ENCODE measurements at regions not wholly inside any gene's neighbourhood (a gene's known extent, or its start where the extent isn't known, plus 50 kb on each side); places are given as distances from the start of the nearest gene placed in this dataset.
A peak's percentile ranks its signal among the peaks of the same experiment; 100 is the strongest.

GRCh38 chr2:150907466-150907865 is 354.2 kb downstream of the RBM43 start:
- no peak for DNase-seq (ENCODE audit: low read depth, low spot score)

DNA sequence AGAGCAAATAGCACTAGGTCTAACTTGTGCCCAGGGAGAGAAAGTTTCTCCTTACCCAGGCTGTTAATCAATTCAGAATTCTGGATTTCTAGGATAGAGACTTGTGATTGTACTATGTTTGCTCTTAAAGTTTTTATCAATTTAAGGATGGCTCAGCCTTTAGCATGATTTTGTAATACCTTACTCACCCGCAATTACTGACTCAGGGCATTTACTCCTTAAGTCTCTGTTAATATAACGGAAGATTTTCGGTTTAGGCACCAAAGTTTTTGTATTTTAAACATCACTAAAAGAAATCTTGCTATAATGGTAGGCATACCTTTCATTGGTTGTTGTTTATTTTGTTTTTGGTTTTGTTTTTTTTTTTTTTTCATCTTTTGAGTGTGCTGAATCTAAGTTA is 358.2 kb downstream of the RBM43 start:
- DNase-seq (ENCODE audit: low read depth, low spot score): no peak

DNA sequence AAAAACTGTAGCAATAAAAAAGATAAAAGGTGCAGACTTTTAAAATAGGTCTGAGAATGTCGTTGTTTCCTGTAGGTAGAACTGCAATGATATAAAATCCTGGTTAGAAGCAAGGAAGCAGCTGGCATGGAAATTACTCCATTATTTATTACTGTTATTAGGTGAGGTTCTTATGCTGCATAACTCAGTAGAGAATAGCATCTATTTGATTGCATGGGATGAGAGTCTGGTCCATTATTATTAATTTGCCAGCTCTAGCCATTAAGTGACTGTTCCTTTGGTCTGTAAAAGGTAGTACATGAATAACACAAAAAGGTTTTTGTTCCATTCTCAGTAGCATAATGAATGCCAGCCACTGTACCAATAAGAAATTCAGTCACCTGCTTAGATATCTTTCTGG is 358.6 kb downstream of the RBM43 start:
- DNase-seq (ENCODE audit: low read depth, low spot score): no peak

DNA sequence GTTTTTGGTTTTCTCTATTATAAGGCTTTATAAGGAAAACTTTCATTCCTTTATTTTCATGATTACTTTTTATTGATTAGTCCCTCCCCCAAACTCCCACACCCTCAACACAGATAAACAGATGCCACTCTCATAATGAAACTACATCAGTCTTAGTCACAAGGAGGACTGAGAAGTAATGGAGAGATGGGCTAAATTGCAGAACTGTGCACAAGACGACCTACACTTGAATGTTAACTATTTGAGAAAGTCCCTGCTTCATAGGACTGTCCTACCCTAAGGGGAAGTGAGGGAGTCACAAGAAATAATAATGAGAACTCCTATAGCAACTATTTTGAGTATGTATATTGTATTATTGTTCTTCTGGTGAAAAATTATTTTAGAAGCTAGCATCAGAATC is 360.8 kb downstream of the RBM43 start:
- no peak for DNase-seq (ENCODE audit: low read depth, low spot score)

DNA sequence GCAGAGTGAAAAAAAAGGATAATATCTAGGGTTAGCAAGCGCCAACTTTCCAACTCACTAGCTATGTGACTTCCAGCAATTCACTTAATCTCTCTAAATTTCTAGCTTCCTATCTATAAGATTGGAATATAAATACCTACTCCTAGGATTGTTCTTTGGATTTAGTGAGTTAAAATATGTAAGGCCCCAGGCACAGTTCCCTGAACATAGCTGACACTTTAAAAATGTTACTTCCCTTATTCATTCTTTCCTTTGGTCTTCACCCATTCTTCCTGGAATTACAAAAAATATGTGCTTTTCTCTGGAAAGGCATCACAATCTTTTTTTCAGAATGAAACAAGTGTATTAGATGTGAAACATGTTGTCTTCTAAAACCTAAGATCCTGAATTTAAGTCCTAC is 365.7 kb downstream of the RBM43 start:
- DNase-seq (ENCODE audit: low read depth, low spot score): no peak

DNA sequence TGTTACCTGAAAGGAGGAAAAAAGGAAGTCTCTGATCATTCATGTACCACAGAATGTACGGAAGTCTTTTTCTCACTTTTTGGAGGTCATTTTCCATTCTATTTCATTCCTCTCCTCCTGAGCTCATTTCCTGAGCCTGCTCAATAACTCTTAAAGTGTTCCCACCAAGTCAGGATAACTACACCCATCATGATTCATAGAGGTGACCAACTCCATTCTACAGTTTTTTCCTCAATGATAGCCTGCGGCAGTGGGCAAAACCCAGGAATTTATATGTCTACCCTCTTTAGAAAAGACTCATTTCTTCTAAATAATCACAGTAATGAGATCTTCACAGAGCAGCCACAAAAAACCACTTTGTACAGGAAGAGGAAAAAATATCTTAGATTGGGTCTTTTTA is 372.5 kb downstream of the RBM43 start:
- no peak for DNase-seq (ENCODE audit: low read depth, low spot score)

GRCh38 chr2:150888337-150888736 is 373.3 kb downstream of the RBM43 start:
- no peak for DNase-seq (ENCODE audit: low read depth, low spot score)

DNA sequence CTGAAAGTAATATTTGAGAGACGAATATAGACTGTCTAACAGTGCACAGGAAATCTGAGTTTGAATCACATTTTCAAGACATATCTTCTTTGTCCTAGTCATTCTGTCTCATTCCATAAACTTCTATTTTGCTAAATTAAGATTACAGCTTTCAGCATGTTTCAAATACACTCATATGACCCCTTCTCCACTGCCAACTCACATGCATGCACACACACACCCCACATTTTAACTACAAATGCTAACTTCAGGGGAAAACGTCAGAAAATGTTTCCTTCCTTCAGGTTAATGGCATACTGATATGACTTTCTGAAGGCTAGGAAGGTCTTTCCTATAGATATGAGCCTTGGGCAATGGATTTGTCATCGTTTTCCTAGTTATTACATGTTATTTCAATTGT is 373.7 kb downstream of the RBM43 start:
- no peak for DNase-seq (ENCODE audit: low read depth, low spot score)

DNA sequence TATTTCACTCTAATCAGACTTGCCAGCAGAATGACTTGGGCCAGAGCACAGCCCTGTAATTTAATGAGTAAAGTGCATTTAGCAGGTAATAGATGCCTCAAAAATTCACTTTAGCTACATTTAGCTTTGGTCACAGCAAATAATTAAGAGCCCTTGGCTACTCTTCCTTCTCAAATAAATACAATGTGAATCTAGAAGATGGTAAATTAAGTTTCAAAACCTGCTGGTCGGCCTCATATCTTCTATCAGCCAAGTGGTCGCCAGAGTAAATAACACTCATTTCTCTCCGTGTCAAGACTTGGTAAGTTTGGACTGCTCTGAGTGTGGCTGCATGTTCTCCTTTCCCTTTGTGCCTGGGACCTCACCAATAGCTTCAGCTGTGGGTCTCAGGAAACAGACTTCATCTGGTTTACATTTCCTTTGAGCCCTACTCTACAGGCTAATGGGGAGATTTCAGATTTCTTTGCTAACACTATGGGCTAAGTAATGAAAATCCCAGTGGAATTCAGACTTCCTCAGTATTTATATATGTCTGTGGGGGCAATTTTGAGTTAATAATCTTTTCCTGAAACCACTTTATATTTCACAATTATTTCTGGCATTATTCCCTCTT is 375.8 kb downstream of the RBM43 start:
- no peak for DNase-seq (ENCODE audit: low read depth, low spot score)

- no peak for DNase-seq (ENCODE audit: low read depth, low spot score)
These were observed 376.4 kb downstream of the RBM43 start for GRCh38 chr2:150885236-150885635.

- no peak for DNase-seq (ENCODE audit: low read depth, low spot score)
These were observed 378.1 kb downstream of the RBM43 start for GRCh38 chr2:150883613-150883895.

GRCh38 chr2:150882751-150883612 is 378.7 kb downstream of the RBM43 start:
- no peak for DNase-seq (ENCODE audit: low read depth, low spot score)

DNA sequence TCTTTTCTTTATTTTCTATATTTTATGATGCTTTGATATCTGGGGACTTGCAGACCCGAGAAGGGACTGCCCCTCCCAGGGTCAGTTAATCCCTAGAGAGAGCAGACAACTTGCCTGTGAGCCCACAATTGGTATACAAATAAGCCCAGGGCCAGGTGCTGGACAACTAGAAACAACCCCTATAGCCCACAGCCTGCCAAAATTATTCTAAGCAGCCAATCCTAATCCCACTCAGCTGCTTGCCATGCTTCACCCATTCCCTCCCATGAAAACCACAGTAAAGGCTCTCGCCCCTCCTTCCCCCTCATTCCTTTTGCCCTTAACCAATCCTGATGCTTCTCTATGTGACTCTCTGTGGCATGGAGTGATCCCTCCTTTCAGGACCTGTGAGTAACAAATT is 380.7 kb downstream of the RBM43 start:
- no peak for DNase-seq (ENCODE audit: low read depth, low spot score)

GRCh38 chr2:150878356-150878755 is 383.3 kb downstream of the RBM43 start:
- DNase-seq (ENCODE audit: low read depth, low spot score): no peak

DNA sequence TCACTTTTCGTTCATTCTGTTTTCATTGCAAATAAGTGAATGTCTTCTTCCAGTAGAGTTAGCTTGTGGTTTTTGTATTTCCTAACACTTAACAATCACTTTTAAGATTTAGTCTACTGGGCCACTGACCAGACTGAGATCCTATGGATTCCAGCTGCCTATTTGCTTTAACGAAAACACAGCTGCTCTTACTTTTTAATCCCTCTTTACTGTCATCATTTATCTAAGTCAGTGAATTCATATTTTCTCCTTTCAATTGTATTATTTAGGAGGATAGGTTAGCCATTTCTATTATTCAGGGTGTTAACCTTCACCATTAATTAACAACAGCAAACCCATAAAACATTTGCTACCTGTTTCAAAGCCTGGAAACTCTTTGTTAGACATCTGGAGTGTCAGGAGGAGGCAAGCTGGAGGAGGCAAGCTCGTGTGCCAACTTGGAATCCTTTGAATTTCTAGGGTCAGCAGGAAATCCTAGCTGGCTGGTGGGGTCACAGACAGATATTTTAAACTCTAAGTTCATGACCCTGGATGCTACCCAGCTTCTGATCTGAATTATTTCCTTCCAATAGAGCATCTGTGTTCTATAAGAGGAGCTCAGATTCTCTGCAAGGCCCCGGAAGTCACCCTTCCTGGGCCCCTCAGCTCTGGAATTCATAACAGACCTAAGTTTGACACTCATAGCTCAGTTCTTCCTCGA is 385.3 kb downstream of the RBM43 start:
- DNase-seq (ENCODE audit: low read depth, low spot score): peak; percentile 36

DNA sequence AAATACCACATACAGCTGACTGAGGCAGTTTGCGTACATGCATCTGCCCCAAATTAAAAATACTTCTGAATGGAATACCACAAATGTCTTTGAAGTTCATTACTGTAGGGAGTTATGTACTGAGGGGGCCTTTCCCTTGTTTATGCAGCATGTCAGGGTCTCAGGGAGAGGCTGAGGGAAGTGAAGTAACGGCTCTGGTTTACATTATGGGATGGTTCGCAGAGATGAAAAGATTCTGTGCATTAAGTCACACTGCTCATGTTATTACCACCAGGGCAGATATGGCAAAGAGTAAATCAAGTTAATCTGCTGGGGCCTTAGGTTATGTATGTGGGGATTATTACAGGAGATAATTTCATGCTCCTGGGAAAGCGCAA is 385.9 kb upstream of the RND3 start:
- DNase-seq (ENCODE audit: low read depth, low spot score): no peak

GRCh38 chr2:150872756-150873395 is 385.4 kb upstream of the RND3 start:
- no peak for DNase-seq (ENCODE audit: low read depth, low spot score)

DNA sequence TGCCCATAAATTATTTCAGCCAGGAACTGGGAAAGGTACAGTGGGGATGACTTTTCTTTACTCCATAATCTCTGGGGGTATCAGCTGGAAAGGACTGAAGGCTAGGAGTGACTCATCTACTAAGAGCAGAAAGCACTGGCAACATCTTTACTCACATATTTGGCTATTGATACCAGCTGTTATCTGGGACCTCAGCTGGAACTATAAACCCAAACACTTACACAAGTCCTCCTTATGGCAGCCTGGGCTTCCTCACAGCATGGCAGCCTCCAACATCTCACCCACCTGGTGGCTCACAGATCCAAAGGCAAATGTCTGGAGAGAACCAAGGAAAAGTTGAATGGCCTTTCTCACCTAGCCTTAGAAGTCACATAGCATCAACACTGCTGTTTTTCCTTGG is 379.0 kb upstream of the RND3 start:
- no peak for DNase-seq (ENCODE audit: low read depth, low spot score)

GRCh38 chr2:150863691-150864090 is 376.2 kb upstream of the RND3 start:
- no peak for DNase-seq (ENCODE audit: low read depth, low spot score)

DNA sequence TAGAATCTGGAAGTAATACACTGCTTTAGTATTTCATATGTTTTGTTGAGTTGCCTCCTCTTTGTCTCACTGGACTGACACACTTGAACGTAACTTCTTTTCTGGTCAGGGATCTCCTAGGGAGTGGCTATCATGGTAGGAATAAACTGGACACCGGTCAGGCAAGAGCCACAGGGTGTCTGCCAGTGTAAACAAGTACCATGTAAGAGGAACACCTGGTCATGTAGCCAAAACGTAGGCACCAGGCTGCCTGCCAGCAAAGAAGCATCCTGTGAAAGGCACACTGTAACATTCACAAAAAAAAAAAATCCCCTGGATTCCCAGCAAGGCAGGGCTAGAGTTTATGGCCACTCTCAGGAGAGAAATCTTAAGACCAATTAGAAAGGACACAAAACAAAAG is 372.8 kb upstream of the RND3 start:
- no peak for DNase-seq (ENCODE audit: low read depth, low spot score)

GRCh38 chr2:150859877-150860276 is 372.4 kb upstream of the RND3 start:
- no peak for DNase-seq (ENCODE audit: low read depth, low spot score)

- DNase-seq (ENCODE audit: low read depth, low spot score): no peak
These were observed 371.7 kb upstream of the RND3 start for GRCh38 chr2:150859162-150859561.

GRCh38 chr2:150858382-150858781 is 370.9 kb upstream of the RND3 start:
- DNase-seq (ENCODE audit: low read depth, low spot score): no peak
